Esophagus muscularis mucosa (tissue), 3 donors: ENCODE measurements at regions not wholly inside any gene's neighbourhood (a gene's known extent, or its start where the extent isn't known, plus 50 kb on each side); places are given as distances from the start of the nearest gene placed in this dataset.

Experiments used
- EP300 ChIP-seq: sonication (generic); formaldehyde crosslinking; IDR thresholded peaks from one replicate; pipeline ENCODE4 v1.6.1; 2017; ENCODE audit warnings: antibody characterized with exemption
- TF ChIP-seq, protein P1 (sequence below), 3 experiments: fragments of 200-600 bp in 2 of 3; fragments of 450-650 bp in 1 of 3; sonication (generic) in 2 of 3; IDR thresholded peaks; one replicate each; pipeline ENCODE4 v1.5.1; 2017 to 2019; ENCODE audit warnings: antibody characterized with exemption in 3 of 3, mild to moderate bottlenecking in 2 of 3, moderate library complexity in 1 of 3

DNA sequence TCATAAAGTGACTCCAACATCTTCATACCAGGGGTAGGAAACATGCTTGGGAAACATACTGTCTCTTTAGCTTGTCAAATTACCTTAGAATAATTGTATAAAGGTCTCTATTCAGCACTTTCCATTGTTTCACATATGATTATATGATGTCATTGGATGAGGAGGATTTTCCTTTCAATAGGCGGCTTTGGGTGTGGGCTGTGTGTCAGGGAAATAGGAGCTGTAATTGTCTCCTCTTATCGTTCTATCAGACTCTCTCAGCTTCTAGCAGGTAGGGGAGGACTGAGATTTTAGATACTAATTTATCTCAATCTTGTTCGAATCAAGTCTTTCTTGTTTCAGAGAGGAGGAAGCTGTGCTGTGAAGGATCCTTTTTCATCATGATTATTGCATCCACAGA is 179.4 kb upstream of the OLIG3 start:
- TF ChIP-seq, protein P1, sequence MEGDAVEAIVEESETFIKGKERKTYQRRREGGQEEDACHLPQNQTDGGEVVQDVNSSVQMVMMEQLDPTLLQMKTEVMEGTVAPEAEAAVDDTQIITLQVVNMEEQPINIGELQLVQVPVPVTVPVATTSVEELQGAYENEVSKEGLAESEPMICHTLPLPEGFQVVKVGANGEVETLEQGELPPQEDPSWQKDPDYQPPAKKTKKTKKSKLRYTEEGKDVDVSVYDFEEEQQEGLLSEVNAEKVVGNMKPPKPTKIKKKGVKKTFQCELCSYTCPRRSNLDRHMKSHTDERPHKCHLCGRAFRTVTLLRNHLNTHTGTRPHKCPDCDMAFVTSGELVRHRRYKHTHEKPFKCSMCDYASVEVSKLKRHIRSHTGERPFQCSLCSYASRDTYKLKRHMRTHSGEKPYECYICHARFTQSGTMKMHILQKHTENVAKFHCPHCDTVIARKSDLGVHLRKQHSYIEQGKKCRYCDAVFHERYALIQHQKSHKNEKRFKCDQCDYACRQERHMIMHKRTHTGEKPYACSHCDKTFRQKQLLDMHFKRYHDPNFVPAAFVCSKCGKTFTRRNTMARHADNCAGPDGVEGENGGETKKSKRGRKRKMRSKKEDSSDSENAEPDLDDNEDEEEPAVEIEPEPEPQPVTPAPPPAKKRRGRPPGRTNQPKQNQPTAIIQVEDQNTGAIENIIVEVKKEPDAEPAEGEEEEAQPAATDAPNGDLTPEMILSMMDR (IDR thresholded peaks at IDR 0.05) = no peak
- no peak for TF ChIP-seq EP300
